MCF 10A (cell line): ENCODE measurements at regions not wholly inside any gene's neighbourhood (a gene's known extent, or its start where the extent isn't known, plus 50 kb on each side); places are given as distances from the start of the nearest gene placed in this dataset.

Experiments used
- BruUV-seq: library from RNA; stranded (reverse); fragments of 400-500 nt; replicated peaks from 2 replicates; lab custom pipeline; 2021; lab: Mats Ljungman, UMichigan
- CTCF ChIA-PET: fragments of 300-600 bp; sonication (Branson Sonifier 250); formaldehyde crosslinking; extraction: SDS; loops from one replicate; lab custom pipeline; 2021; ENCODE audit warnings: antibody characterized with exemption, inconsistent platforms; lab: Yijun Ruan, JAX
- POLR2A ChIA-PET: fragments of 300-600, 350-650 bp; sonication (Branson Sonifier 250); formaldehyde crosslinking; extraction: SDS; loops from one replicate; lab custom pipeline; 2020; ENCODE audit warnings: antibody characterized with exemption, inconsistent platforms; lab: Yijun Ruan, JAX
- DNase-seq: peaks from one replicate; pipeline ENCODE4 v3.0.0-alpha.2; 2018; ENCODE audit not compliant: unreplicated experiment
- H3K27ac Mint-ChIP-seq: one replicate; pipeline ENCODE4 v1.8.0; 2022; ENCODE audit warnings: mild to moderate bottlenecking, low read depth, mixed read lengths; ENCODE audit not compliant: unreplicated experiment
- H3K27me3 Mint-ChIP-seq: one replicate; pipeline ENCODE4 v1.8.0; 2022; ENCODE audit warnings: mixed read lengths; ENCODE audit not compliant: insufficient read depth, unreplicated experiment
- H3K36me3 Mint-ChIP-seq: one replicate; pipeline ENCODE4 v1.8.0; 2022; ENCODE audit warnings: mild to moderate bottlenecking, moderate library complexity, mixed read lengths; ENCODE audit not compliant: insufficient read depth, unreplicated experiment
- H3K4me1 Mint-ChIP-seq: one replicate; pipeline ENCODE4 v1.8.0; 2022; ENCODE audit warnings: mixed read lengths; ENCODE audit not compliant: insufficient read depth, unreplicated experiment
- H3K4me3 Mint-ChIP-seq: one replicate; pipeline ENCODE4 v1.8.0; 2022; ENCODE audit warnings: mild to moderate bottlenecking, moderate library complexity, mixed read lengths; ENCODE audit not compliant: unreplicated experiment
- H3K9me3 Mint-ChIP-seq: one replicate; pipeline ENCODE4 v1.8.0; 2022; ENCODE audit warnings: mixed read lengths; ENCODE audit not compliant: unreplicated experiment
- intact Hi-C: fragments of 100-400 bp; cut with micrococcal nuclease; formaldehyde crosslinking; loops from 2 replicates; pipeline ENCODE4 v1.14.1; 2022
- TF ChIP-seq, protein P1 (sequence below): fragments of 200-600 bp; IDR thresholded peaks from one replicate; pipeline ENCODE4 v1.8.0; 2022; ENCODE audit warnings: antibody characterized with exemption, mild to moderate bottlenecking; ENCODE audit not compliant: unreplicated experiment

DNA sequence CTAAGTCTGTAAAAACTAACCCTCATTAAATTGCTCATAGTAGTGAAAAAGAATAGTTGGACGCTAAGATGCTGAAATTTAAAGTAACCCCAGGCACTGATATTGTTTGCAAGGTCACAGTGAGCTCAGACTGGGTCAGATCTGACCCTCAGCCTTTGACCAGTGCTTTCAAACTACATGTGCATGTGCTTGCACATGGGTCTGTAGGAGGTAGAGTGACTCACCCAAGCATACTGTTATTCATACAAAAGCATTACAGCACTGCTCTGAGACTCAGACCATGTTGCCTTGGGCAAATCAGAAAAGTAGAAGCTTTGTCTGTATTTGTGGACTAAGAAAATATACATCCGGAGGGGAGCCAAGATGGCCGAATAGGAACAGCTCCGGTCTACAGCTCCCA lies 326.4 kb upstream of the MARCKS start:
- ChIA-PET POLR2A (interaction anchor here (0.6 to 1.4 kb wide), 9 partner anchors 10 to 945 kb away, joined by 3 to 7 read pairs (median 4); no protein-coding TSS in a partner anchor), CTCF (interaction anchor here (0.6 to 1.1 kb wide), 4 partner anchors 48 to 328 kb away, joined by 3 to 5 read pairs (median 4); no protein-coding TSS in a partner anchor)
- no TSS peak for BruUV-seq
- Mint-ChIP-seq H3K4me1 (peaks cover 18% of the 10 kb centered on the region), H3K36me3 (no peaks in the 10 kb centered on the region), H3K27ac (no peak overlapping the region), H3K4me3 (no peak overlapping the region), H3K9me3 (no peaks in the 10 kb centered on the region), H3K27me3 (no peaks in the 10 kb centered on the region)
- intact Hi-C loops, result no loop called here
- TF ChIP-seq, protein P1, sequence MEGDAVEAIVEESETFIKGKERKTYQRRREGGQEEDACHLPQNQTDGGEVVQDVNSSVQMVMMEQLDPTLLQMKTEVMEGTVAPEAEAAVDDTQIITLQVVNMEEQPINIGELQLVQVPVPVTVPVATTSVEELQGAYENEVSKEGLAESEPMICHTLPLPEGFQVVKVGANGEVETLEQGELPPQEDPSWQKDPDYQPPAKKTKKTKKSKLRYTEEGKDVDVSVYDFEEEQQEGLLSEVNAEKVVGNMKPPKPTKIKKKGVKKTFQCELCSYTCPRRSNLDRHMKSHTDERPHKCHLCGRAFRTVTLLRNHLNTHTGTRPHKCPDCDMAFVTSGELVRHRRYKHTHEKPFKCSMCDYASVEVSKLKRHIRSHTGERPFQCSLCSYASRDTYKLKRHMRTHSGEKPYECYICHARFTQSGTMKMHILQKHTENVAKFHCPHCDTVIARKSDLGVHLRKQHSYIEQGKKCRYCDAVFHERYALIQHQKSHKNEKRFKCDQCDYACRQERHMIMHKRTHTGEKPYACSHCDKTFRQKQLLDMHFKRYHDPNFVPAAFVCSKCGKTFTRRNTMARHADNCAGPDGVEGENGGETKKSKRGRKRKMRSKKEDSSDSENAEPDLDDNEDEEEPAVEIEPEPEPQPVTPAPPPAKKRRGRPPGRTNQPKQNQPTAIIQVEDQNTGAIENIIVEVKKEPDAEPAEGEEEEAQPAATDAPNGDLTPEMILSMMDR, result no peak
- DNase-seq, result peak; percentile 77

DNA sequence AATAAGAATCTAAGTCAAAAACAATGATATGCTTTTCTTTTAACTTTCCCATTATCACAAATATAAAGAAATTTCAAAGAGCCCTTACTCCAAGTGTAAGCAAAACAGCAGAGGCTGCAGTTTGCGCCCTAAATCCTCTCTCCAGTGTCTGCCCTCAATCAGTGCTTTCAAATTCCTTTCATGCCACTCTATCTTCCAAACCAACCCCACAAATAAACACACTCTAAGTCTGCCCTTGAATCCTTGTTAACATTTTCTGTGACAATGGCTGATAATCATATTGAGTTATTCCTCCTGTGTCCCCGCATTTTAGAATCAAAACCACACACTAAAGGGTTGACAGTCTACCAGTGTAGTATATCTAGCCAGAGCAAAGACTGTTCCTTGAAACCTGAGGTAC lies 317.9 kb upstream of the MARCKS start:
- H3K4me3 Mint-ChIP-seq, result no peak overlapping the region
- no peak for DNase-seq
- H3K4me1 Mint-ChIP-seq, result peaks cover 6% of the 10 kb centered on the region
- CTCF ChIA-PET, result interaction anchor here (0.6 kb wide), 1 partner anchor 847 kb away, joined by 3 read pairs; no protein-coding TSS in a partner anchor
- POLR2A ChIA-PET, result interaction anchor here (0.5 to 0.9 kb wide), 2 partner anchors 51 to 81 kb away, joined by 3 read pairs; no protein-coding TSS in a partner anchor
- H3K9me3 Mint-ChIP-seq, result no peaks in the 10 kb centered on the region
- intact Hi-C loops, result no loop called here
- BruUV-seq, result no TSS peak
- H3K27ac Mint-ChIP-seq, result no peak overlapping the region
- TF ChIP-seq, protein P1, result no peak
- H3K36me3 Mint-ChIP-seq, result no peaks in the 10 kb centered on the region
- H3K27me3 Mint-ChIP-seq, result no peaks in the 10 kb centered on the region

DNA sequence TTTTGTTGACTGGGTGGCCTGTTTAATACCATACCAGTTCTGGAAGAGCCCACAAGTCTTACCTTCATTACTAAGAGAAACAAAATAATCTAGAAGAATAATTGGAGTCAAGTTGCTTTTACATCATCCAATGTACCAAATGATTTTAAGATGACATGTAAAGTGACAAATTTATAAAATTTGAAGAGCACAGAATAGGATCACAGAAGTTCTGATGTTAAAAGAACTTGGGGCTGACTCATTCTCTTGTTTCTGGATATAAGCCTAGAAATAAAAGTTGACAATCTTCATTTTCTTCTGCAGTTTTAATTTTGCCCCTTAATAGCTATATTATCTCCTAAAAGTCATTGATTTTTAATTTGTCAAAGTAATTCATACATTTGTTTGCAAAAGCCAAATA lies 317.5 kb upstream of the MARCKS start:
- no TSS peak for BruUV-seq
- peaks cover 6% of the 10 kb centered on the region for H3K4me1 Mint-ChIP-seq
- H3K27me3 Mint-ChIP-seq, result no peaks in the 10 kb centered on the region
- intact Hi-C loops, result no loop called here
- no peaks in the 10 kb centered on the region for H3K36me3 Mint-ChIP-seq
- H3K9me3 Mint-ChIP-seq, result no peaks in the 10 kb centered on the region
- POLR2A ChIA-PET, result interaction anchor here (0.9 kb wide), 1 partner anchor 51 kb away, joined by 3 read pairs; no protein-coding TSS in a partner anchor
- TF ChIP-seq, protein P1, result no peak
- no peak overlapping the region for H3K4me3 Mint-ChIP-seq
- CTCF ChIA-PET, result interaction anchor here (0.6 kb wide), 1 partner anchor 847 kb away, joined by 3 read pairs; no protein-coding TSS in a partner anchor
- H3K27ac Mint-ChIP-seq, result no peak overlapping the region
- no peak for DNase-seq

DNA sequence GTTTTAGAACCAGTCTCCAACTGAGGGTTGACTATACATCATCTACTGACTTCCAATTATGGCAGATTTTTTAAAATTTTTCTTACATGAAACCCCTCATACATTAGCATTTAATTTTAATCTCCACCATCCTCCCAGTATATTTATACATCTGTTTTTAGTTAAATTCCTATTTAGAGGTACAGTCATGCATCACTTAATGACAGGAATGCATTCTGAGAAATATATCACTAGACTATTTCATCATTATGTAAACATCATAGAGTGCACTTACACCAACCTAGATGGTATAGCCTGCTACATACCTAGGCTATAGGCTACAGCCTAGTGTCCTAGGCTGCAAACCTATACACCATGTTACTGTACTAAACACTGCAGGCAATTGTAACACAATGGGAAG lies 316.7 kb upstream of the MARCKS start:
- no peaks in the 10 kb centered on the region for H3K36me3 Mint-ChIP-seq
- H3K4me3 Mint-ChIP-seq, result no peak overlapping the region
- no TSS peak for BruUV-seq
- POLR2A ChIA-PET, result no interaction called here
- peaks cover 6% of the 10 kb centered on the region for H3K4me1 Mint-ChIP-seq
- CTCF ChIA-PET, result no interaction called here
- intact Hi-C loops, result no loop called here
- H3K9me3 Mint-ChIP-seq, result no peaks in the 10 kb centered on the region
- TF ChIP-seq, protein P1, result no peak
- no peak for DNase-seq
- no peaks in the 10 kb centered on the region for H3K27me3 Mint-ChIP-seq
- H3K27ac Mint-ChIP-seq, result no peak overlapping the region
